ENCODE measurements at regions not wholly inside any gene's neighbourhood (a gene's known extent, or its start where the extent isn't known, plus 50 kb on each side); places are given as distances from the start of the nearest gene placed in this dataset.

- TF ChIP-seq CTCF (IDR thresholded peaks at IDR 0.05) (no peak), POLR2AphosphoS5 (IDR thresholded peaks at IDR 0.05) (no peak), POLR2A (IDR thresholded peaks at IDR 0.05) (no peak), EP300 (IDR thresholded peaks at IDR 0.05) (no peak)
Measured at GRCh38 chr18:41624460-41624859, 330.6 kb upstream of the PIK3C3 start.
